H7 (cell line): ENCODE measurements at regions not wholly inside any gene's neighbourhood (a gene's known extent, or its start where the extent isn't known, plus 50 kb on each side); places are given as distances from the start of the nearest gene placed in this dataset.

Experiments
- DNase-seq: peaks from one replicate; pipeline ENCODE4 v3.0.0; 2012
- H3K27me3 ChIP-seq: 2 replicates; pipeline ENCODE4 v1.6.0; 2011; ENCODE audit warnings: mild to moderate bottlenecking, low read length; ENCODE audit not compliant: control insufficient read depth, insufficient read depth
- H3K36me3 ChIP-seq: replicated peaks from 2 replicates; pipeline ENCODE4 v1.5.1; 2011; ENCODE audit warnings: low read length; ENCODE audit not compliant: control insufficient read depth, insufficient read depth
- H3K4me3 ChIP-seq: 2 replicates; pipeline ENCODE4 v1.5.1; 2011; ENCODE audit warnings: low read depth, mild to moderate bottlenecking, control low read depth, low read length, moderate library complexity; ENCODE audit not compliant: insufficient read depth

DNA sequence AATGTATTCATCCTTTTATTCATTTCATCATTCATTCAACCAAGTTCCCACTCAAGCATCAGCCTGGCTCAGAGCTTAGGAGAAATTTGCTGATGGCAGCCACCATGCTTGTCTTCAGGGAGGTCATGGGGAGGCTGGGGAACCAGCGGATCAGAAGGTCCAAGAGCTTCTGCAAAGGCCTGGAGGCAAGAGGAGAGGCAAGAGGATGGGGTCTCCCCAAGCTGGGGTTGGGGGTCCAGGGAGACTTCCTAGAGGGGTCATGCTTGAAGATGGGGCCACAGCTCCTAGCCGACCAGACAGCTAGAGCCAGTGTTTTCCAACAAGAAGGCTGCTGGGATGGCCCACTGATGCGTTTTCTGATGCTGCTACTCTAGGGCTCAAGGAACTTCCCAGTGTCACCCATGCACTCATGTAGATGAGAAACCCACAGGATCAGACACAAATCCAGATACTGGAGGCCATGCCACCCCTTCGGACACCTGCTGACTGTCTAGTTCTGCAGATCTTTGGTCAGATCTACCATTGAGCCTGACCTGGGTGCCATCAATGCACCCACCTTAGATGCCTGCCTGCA lies 315.2 kb downstream of the AJAP1 start:
- DNase-seq = no peak
- Histone ChIP-seq H3K36me3 (no peaks in the 10 kb centered on the region), H3K27me3 (peaks cover 1% of the 10 kb centered on the region; the same call in 1 of the 2 replicates), H3K4me3 (no peak overlapping the region)

DNA sequence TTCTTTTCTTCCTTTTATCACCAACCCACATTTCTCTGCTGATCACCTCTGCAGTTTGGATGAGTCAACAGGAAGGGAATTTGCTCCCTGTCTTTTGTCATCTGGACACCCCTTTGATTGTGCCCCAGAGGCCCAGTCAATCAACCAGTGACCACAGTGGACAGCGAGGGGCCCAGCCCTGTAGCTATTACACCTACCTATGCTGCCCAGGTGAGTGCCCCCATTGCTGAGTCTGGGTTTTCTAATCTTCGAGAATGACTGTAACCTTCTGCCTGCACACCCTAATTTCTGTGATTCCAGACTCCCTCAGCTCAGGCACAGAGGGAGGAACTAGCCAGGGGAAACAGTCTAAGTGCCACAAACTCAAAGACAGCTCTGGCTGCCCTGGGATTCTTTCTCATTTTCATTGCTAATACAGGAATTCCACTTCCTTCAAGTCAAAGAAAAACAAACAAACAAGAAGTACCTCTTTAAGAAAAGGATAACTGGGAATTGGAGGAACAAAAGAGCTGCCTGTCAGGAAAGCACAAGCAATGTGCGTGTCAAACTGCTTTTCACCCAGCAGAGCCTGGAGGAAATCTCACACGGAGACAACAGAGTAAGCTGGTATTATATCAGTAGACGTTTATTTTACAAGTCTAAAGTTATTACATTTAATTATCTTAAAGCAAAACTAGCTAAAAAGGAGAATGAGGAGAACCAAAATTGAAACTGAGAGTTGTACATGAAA lies 311.1 kb downstream of the AJAP1 start:
- DNase-seq = peak; percentile 41
- H3K36me3 ChIP-seq = no peaks in the 10 kb centered on the region
- no peak overlapping the region for H3K4me3 ChIP-seq
- H3K27me3 ChIP-seq = peaks cover under 1% of the 10 kb centered on the region; the same call in 1 of the 2 replicates

DNA sequence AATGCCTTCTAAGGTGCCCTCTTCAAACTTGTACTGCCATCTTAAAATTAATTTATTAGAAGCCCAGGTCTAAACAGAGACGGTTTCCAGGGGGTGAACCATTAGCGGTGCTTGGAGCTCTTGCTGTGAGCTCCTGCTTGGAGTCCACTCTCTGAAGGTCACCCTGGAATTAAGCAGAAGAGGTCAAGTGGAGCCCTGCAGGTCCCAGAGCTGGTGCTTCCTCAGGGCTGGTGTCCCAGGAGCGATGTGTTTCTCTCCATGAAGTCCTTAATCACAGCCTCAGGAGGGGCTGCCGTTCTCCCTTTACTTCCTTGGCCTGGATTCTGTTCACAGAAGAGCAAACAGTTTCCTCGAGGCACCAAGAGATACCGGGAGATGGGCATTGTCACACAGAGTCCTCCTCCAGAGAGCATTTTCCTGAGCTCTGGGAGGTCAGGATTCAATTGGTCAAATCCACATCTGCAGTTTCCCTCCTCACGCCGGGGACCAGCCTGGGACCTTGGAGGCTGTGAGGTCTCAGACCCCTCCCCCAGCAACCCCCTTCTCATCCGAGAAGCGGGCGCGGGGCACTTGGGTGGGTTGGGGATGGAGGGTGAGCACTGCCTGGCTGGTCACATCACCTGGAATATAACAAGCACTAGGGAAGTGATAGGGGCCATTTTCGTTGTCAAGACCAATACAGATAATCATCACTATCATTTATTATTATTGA lies 310.4 kb downstream of the AJAP1 start:
- no peak for DNase-seq
- Histone ChIP-seq H3K4me3 (no peak overlapping the region), H3K27me3 (peaks cover 1% of the 10 kb centered on the region; the same call in 1 of the 2 replicates), H3K36me3 (no peaks in the 10 kb centered on the region)

DNA sequence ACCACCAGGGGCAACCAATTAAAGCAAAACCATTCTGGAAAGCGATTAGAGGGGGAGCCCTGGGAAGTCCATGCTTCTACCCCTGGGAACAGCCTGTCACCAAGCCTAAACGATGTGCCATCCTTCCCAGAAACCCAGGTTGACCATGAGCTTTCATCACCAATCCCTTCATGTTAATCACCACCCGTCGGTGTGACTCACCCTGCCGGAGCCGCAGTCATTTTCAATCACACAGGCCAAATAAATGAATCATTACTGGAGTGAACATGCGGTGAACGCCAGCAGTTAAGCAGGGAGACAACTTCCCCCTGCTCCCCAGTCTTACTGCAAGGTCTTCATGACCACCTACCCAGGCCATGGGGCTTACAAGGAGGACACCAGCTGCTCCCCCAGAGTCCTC lies 308.8 kb downstream of the AJAP1 start:
- no peaks in the 10 kb centered on the region for H3K36me3 ChIP-seq
- no peak overlapping the region for H3K4me3 ChIP-seq
- peaks cover 1% of the 10 kb centered on the region; the same call in 1 of the 2 replicates for H3K27me3 ChIP-seq
- no peak for DNase-seq

DNA sequence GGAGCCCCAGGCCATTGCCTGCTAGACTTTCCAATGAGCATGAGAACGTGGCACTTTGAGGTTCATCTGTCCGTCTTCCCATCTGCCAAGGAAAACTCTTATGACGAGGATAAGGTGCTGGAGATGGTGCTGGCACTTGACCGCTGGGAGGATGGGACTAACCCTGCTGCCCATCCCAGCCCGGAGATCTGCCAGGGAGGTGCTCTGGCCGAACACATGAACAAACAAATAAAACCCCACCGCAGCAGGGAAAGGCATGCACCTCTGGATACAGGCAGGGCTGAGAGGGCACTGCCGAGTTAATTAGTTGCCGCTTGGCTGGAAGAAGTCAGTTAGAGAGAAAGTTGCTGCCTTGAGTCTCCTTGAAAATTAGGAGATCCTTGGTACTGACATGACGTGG lies 308.4 kb downstream of the AJAP1 start:
- Histone ChIP-seq H3K4me3 (no peak overlapping the region), H3K36me3 (no peaks in the 10 kb centered on the region), H3K27me3 (peaks cover 1% of the 10 kb centered on the region; the same call in 1 of the 2 replicates)
- no peak for DNase-seq

DNA sequence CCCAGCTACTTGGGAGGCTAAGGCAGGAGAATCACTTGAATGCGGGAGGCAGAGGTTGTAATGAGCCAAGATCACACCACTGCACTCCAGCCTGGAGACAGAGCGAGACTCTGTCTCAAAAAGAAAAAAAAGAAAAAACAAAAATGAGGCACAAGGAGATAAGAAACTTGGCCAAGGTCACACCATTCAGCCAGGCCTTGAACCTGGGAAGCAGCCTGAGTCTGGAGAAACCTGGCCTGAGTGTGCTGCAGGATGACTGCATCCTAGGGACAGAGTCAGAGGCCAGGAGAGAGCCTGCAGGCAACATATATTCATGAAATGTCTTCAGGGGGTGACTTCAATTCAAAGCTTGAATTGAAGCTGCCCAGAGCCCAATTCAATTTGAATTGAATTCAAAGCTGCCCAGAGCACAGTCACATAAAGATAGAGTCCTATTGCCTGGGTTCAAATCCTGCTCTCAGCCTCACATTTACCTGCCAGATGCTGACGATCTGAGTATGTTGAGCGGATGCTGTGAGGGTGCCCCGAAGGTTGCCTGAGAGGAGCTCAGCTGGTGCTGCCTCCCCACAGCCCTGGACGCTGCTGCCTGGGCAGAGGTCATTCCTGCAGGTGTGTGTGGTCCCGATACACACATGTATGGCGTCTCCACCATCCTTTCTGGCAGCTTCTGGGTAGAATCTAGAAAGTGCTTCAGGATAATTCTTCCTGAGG lies 307.7 kb downstream of the AJAP1 start:
- no peak for DNase-seq
- Histone ChIP-seq H3K4me3 (no peak overlapping the region), H3K27me3 (peaks cover 1% of the 10 kb centered on the region; the same call in 1 of the 2 replicates), H3K36me3 (no peaks in the 10 kb centered on the region)

DNA sequence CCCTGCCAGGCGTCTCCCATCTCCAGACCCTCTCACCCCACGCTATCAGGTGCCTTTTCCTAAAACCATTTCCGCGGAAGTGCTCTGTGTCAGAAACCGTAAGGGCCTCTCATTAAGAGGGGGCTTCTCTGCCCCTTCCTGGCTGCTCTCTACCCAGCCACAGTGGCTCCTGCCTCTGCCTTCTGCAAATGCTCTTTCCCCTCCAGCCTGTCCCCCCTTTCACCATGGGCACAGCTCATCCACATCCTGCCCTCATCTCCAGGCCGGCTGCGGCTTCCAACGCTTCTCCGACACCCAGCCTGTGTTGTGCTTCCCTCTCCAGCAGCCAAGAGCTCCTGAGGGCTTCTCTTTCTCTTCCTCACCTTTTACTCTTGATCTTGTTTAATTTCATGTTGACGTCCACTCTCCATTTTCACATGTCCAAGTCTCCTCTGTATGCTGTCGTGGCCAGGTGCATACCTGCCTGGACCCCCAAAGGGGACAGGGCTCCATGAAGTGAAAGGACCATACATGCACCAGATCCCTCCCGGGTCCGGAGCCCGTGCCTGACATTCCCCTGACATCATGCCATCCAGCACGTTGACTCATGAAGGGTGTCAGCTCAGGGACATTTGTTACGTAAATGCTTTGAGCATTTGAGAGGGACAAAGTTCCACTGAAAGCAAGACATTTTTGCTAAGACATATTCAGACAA lies 306.5 kb downstream of the AJAP1 start:
- Histone ChIP-seq H3K4me3 (no peak overlapping the region), H3K27me3 (peaks cover 1% of the 10 kb centered on the region; the same call in 1 of the 2 replicates), H3K36me3 (no peaks in the 10 kb centered on the region)
- DNase-seq = peak; percentile 48

DNA sequence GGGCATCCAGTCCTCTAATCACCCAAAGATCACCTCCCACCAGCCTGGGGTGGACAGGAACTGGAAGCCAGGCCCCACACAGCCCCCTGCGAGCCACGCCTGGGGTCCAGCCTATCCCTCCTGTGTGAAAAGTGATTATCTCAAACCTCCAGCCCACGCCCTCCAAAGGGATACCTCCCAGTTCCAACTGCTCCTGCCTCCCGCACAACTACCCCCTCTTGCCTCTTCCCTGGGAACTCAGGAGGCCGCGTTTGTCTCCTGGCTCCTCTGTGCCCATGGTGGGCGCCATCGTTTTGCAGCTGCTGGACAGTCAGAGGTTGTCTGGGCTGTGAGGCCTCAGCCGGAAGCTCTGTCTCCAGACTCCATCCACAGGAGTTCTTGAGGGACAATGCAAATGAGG lies 305.9 kb downstream of the AJAP1 start:
- H3K4me3 ChIP-seq = no peak overlapping the region
- DNase-seq = no peak
- peaks cover 1% of the 10 kb centered on the region; the same call in 1 of the 2 replicates for H3K27me3 ChIP-seq
- no peaks in the 10 kb centered on the region for H3K36me3 ChIP-seq

DNA sequence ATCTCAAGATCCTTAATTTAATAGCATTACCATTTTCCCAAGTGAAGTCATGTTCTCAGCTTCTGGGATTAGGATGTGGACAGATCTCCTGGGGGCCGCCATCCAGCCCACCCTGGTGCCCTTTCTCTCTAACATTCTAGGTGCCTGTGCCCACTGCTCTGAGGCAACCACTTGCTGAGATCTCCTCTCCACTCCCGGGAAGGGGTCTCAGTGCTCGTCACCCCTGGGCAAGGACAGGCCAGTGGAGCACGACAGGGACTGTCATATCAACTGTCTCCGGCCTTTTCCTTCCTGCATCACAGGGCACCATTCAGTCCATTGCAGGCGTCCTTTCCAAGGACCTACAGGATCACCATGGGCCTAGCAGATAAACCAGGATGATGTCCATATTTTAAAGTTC lies 304.8 kb downstream of the AJAP1 start:
- H3K4me3 ChIP-seq = no peak overlapping the region
- no peaks in the 10 kb centered on the region for H3K36me3 ChIP-seq
- DNase-seq = no peak
- H3K27me3 ChIP-seq = peaks cover 1% of the 10 kb centered on the region; the same call in 1 of the 2 replicates

DNA sequence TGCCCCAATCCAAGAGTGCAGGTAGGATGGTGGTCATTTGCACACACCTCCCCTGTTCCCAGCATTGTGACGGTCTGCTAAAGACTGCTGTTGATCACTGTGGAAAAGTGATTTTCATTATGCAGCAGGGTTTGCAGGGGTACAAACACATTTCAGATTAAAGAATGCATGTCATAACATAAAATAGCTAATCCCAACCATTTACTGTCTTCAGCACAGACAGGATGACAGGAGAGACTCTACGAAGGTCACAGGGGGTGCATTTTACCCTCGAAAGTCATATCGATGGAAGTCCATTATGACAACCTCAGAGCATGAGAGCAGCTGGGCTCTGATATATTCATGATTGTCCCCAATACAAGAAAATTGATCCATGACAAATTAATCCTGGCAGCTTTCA lies 302.6 kb downstream of the AJAP1 start:
- no peaks in the 10 kb centered on the region for H3K36me3 ChIP-seq
- peaks cover 1% of the 10 kb centered on the region; the same call in 1 of the 2 replicates for H3K27me3 ChIP-seq
- no peak for DNase-seq
- no peak overlapping the region for H3K4me3 ChIP-seq

DNA sequence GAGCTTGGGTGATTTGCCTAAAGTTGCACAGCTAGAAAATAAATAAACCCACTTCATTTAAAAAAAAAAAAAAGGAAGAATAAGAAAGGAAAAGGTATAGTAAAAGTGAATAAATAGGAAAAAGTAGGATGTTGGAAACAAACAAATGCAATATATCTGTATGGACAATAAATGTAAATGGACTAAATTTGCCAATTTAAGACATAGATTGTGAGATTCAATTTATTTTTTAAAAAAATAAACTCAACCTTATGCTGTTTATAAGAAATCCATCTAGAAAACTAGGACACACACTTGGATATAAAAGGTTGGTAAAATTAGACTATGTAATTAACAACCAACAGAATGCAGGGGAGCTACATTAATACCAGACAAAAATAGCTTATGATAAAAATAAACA lies 300.0 kb downstream of the AJAP1 start:
- H3K27me3 ChIP-seq = no peaks in the 10 kb centered on the region
- H3K36me3 ChIP-seq = no peaks in the 10 kb centered on the region
- no peak for DNase-seq
- no peak overlapping the region for H3K4me3 ChIP-seq

DNA sequence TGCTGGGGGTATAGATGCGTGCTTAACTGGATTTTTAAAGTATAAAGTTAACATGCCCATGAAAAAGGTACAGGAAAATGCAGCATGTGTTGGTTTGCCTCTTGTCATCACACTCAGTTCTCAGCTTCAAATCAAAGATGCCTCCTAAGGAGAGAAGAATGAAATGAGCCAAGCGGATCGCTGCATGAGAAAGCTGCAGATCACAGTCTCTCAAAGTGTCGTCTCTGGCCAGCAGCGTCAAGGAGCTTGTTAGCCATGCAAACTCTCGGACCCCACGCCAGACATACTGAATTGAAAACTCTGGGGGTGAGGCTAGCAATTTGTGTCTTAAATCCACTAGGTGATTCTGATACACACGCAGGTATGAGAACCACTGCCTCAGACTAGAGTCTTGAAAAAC lies 297.2 kb downstream of the AJAP1 start:
- no peaks in the 10 kb centered on the region for H3K27me3 ChIP-seq
- no peak overlapping the region for H3K4me3 ChIP-seq
- DNase-seq = no peak
- H3K36me3 ChIP-seq = no peaks in the 10 kb centered on the region

DNA sequence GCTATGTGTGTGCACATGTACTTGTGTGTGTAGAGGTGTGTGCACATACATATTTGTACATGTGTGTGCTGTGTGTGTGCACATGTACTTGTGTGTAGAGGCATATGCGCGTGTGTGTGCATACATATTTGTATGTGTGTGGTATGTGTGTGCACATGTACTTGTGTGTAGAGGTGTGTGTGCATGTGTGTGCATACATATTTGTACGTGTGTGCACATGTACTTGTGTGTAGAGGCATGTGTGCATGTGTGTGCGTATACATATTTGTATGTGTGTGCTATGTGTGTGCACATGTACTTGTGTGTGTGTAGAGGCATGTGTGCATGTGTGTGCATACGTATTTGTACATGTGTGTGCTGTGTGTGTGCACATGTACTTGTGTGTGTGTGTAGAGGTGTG lies 291.9 kb downstream of the AJAP1 start:
- Histone ChIP-seq H3K4me3 (no peak overlapping the region), H3K27me3 (no peaks in the 10 kb centered on the region)
- DNase-seq = no peak

DNA sequence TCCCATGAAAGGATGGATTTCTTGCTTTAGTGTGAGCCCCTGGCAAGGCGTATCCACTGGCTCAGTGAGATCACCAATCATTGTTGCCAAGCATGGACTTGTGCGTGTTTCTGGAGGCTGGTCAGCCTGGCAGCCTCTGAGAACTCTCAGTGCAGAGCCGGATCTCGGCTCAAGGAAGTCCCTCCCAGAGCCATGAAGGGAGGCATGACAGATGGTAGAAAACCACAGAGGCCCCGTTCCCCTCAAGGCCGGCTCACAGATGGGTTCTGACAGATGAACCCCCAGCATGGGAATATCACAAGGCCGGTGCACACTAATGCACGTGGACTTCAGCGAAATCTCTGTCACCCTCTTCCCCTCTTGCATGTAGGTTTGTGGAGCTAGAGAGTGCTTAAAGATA lies 290.5 kb downstream of the AJAP1 start:
- no peak for DNase-seq
- Histone ChIP-seq H3K27me3 (no peaks in the 10 kb centered on the region), H3K36me3 (no peaks in the 10 kb centered on the region), H3K4me3 (no peak overlapping the region)

More for the DNA sequence above, 291.9 kb downstream of the AJAP1 start:
- no peaks in the 10 kb centered on the region for H3K36me3 ChIP-seq
